GM12892 (cell line): ENCODE measurements at regions not wholly inside any gene's neighbourhood (a gene's known extent, or its start where the extent isn't known, plus 50 kb on each side); places are given as distances from the start of the nearest gene placed in this dataset.

Source experiments
- POLR2A ChIP-seq: IDR thresholded peaks from 2 replicates; pipeline ENCODE4 v1.6.1; 2011; ENCODE audit warnings: low read depth, low read length, control low read depth
- POLR2AphosphoS5 ChIP-seq: IDR thresholded peaks from 2 replicates; pipeline ENCODE4 v1.6.1; 2011; ENCODE audit warnings: low read depth, low read length, control low read depth

DNA sequence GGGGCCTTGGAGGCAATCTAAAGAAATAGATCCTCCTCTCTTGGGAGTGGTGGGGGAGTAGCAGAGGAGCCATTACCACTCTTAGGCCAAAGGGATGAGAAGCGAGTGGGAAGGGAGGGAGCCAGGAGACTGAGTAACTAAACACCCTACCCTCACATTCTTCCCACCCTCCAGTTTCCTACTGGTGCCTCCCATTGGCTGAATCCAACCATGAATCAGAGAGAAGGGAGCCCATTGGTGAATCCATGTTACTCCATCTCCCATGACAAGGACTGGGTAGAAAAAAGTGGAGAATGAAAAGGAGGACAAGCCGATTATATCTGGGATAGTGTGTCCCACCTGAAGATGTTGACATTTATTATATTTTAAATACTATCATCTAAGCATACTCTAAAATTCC is 76.8 kb upstream of the LHX5 start:
- TF ChIP-seq POLR2A: no peak
- TF ChIP-seq POLR2AphosphoS5: no peak
